Ovary (tissue), 7 donors: ENCODE measurements at regions not wholly inside any gene's neighbourhood (a gene's known extent, or its start where the extent isn't known, plus 50 kb on each side); places are given as distances from the start of the nearest gene placed in this dataset.

Source experiments
- DNase-seq, 5 donors: peaks; one replicate each; pipeline ENCODE4 v3.0.0-alpha.2; 2019 to 2020
- H3K27ac ChIP-seq, 2 donors: fragments of 200-600 bp; one replicate each; pipeline versions ENCODE4 v1.5.1 to v1.8.0; 2019 to 2022
- H3K27me3 ChIP-seq: fragments of 200-600 bp; one replicate; pipeline ENCODE4 v1.8.0; 2022
- H3K36me3 ChIP-seq: fragments of 200-600 bp; sonication (generic); one replicate; pipeline ENCODE4 v1.5.1; 2019
- H3K4me1 ChIP-seq: one replicate; pipeline ENCODE4 v1.8.1; 2013; ENCODE audit warnings: mild to moderate bottlenecking, moderate library complexity; ENCODE audit not compliant: insufficient read depth
- H3K4me3 ChIP-seq: fragments of 200-600 bp; sonication (generic); one replicate; pipeline ENCODE4 v1.5.1; 2017
- H3K9me3 ChIP-seq, 2 donors: fragments of 200-600 bp in 1 of 2; sonication (generic) in 1 of 2; one replicate each; pipeline versions ENCODE4 v1.5.1 to v1.8.1; 2013 to 2019; ENCODE audit warnings: mild to moderate bottlenecking in 1 of 2, moderate library complexity in 1 of 2
- EP300 ChIP-seq: sonication (generic); formaldehyde crosslinking; IDR thresholded peaks from one replicate; pipeline ENCODE4 v1.6.1; 2017; ENCODE audit warnings: antibody characterized with exemption
- POLR2A ChIP-seq: fragments of 450-650 bp; IDR thresholded peaks from one replicate; pipeline ENCODE4 v1.6.1; 2017; ENCODE audit warnings: antibody characterized with exemption, mild to moderate bottlenecking, moderate library complexity
- WGBS, 3 donors: extraction: QIAGEN DNeasy Blood & Tissue Kit in 1 of 3; methylation state at CpG; one replicate each; pipeline versions ENCODE4 v1.1.5 to v1.1.7; 2013 to 2017; 5-methylcytosine and 5-hydroxymethylcytosine counted together
- intact Hi-C, 4 donors: fragments of 100-400 bp; cut with DNase I; formaldehyde crosslinking; loops; one replicate each; pipeline versions ENCODE4 v1.11.0 to v1.15.1; 2022 to 2023
- TF ChIP-seq, protein P1 (sequence below), 3 donors: fragments of 450-650 bp in 2 of 3; fragments of 200-600 bp in 1 of 3; IDR thresholded peaks; one replicate each; pipeline versions ENCODE4 v1.5.1 to v1.8.0; 2016 to 2022; ENCODE audit warnings: antibody characterized with exemption in 3 of 3, mild to moderate bottlenecking in 1 of 3
- donor health status: DM: no; HTN: no; CAD: no; lungs with moderate emphysema.
- donor health status: DM: no; HTN: no; CAD: no.
- donor health status: Bipolar disorder and iron deficiency.
- donor health status: DM: no; HTN: no; CAD: no.
- donor health status: DM: yes; HTN: yes; CAD: no.

DNA sequence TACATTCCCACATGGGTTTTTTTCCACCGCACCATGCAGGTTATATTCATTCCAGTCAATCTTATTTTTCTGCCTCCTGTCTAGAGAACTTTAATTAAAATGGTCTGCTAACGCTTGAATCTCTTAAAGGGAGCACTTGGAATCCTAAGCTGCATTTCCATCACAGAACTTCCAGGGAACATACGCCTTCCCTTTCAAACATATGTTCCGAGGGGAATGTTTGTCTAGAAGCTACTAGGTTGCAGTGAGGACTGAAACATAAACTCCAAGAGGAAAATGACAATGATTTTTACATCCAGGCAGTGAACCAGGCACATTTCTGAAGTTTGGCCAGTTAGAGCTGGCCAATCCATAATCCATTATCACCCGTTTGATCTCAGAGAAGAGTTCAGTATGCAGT is 375.5 kb upstream of the NRP1 start:
- no peaks in the 10 kb centered on the region for H3K36me3 ChIP-seq
- no peaks in the 10 kb centered on the region for H3K27me3 ChIP-seq
- H3K27ac ChIP-seq, result no peak overlapping the region
- intact Hi-C loops, result no loop called here
- TF ChIP-seq POLR2A (no peak), EP300 (no peak)
- TF ChIP-seq, protein P1, sequence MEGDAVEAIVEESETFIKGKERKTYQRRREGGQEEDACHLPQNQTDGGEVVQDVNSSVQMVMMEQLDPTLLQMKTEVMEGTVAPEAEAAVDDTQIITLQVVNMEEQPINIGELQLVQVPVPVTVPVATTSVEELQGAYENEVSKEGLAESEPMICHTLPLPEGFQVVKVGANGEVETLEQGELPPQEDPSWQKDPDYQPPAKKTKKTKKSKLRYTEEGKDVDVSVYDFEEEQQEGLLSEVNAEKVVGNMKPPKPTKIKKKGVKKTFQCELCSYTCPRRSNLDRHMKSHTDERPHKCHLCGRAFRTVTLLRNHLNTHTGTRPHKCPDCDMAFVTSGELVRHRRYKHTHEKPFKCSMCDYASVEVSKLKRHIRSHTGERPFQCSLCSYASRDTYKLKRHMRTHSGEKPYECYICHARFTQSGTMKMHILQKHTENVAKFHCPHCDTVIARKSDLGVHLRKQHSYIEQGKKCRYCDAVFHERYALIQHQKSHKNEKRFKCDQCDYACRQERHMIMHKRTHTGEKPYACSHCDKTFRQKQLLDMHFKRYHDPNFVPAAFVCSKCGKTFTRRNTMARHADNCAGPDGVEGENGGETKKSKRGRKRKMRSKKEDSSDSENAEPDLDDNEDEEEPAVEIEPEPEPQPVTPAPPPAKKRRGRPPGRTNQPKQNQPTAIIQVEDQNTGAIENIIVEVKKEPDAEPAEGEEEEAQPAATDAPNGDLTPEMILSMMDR (IDR thresholded peaks at IDR 0.05), result no peak
- H3K4me1 ChIP-seq, result no peaks in the 10 kb centered on the region
- no peak for DNase-seq
- no peaks in the 10 kb centered on the region for H3K9me3 ChIP-seq
- WGBS, 3 donors, result 92 to 95% (median 93%) methylated on average over 5 of the region's 5 CpGs
- no peak overlapping the region for H3K4me3 ChIP-seq

DNA sequence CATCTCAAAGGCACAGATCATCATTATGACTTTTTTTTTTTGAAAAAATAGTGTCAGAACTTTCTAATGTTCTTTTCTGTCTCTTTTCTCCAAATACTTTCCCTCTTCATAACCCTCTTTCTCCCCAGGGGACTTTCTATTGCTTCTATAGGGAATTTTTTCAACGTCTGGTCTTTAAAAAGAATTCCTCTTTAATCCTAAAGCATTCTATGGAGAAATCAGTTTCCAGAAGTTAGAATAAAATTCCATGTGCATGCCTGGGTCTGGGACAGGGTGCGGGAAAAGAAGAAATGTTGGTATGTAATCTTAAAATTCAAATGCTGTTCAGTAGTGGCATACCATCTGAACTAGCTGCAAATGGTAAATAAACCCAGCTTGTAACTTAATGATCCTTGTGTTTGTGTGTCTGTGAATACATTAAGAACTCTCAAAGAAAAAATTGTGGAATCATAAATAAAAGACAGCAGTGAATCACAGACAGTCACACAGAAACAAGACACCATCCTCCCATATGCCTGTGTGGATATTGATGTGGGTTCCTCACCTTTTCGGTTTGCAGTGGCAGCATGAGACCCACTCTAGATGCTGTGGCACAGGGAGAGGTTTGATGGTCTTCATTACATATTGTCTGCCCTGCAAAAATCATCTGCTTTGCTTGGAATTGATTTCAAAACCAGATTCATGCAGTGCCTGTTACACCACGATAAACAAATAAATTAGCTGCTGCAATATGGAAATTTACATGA is 374.7 kb upstream of the NRP1 start:
- intact Hi-C loops, result no loop called here
- H3K4me3 ChIP-seq, result no peak overlapping the region
- H3K36me3 ChIP-seq, result no peaks in the 10 kb centered on the region
- DNase-seq, result no peak
- H3K27ac ChIP-seq, result no peak overlapping the region
- WGBS, 3 donors, result 86 to 94% (median 91%) methylated on average over 4 of the region's 4 CpGs
- H3K4me1 ChIP-seq, result no peaks in the 10 kb centered on the region
- TF ChIP-seq, protein P1 (IDR thresholded peaks at IDR 0.05), result no peak
- TF ChIP-seq POLR2A (no peak), EP300 (no peak)
- H3K9me3 ChIP-seq, result no peaks in the 10 kb centered on the region
- H3K27me3 ChIP-seq, result no peaks in the 10 kb centered on the region

DNA sequence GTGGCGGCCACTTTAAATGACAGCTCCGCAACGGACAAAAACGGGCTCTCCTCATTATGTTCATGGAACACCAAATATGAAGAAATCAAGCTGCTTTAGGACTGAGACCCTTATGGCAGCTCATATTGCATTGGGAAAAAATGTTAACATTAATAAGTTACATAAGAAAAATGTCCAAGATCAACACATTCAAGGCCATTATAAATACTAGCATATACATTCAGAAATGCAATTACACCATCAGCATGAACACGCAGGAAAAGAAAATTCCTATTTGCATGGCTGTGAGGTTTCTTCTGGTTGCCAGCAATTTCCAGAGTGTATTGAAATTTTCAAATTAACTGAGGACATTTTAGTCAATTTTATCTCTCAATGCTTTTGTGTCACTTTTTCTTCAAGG is 374.1 kb upstream of the NRP1 start:
- Histone ChIP-seq H3K4me3 (no peak overlapping the region), H3K27ac (no peak overlapping the region), H3K9me3 (no peaks in the 10 kb centered on the region), H3K36me3 (no peaks in the 10 kb centered on the region), H3K27me3 (no peaks in the 10 kb centered on the region), H3K4me1 (no peaks in the 10 kb centered on the region)
- no peak for DNase-seq
- intact Hi-C loops, result no loop called here
- no peak for TF ChIP-seq EP300
- TF ChIP-seq, protein P1 (IDR thresholded peaks at IDR 0.05), result no peak
- TF ChIP-seq POLR2A, result no peak
- WGBS, 3 donors, result 88 to 92% (median 90%) methylated on average over 5 of the region's 5 CpGs

DNA sequence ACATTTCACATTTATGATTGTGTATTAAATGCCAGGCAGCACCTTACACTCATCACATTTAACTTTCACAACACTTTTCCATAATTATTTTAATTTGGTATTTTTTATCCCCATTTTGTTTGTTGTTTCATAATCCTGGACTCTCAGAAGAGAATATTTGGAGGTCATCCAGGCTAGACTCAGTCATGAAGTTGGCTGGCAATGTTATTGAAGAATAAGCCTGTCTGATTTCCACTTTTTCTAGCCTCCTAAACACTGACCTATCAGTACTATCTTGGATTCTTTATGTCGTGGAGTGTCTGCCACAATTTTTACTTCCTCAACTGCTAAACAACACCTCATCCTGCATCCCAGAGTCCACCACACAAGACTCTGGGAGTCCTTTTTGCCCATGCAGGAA is 372.3 kb upstream of the NRP1 start:
- no peak overlapping the region for H3K27ac ChIP-seq

More for the DNA sequence above, 372.3 kb upstream of the NRP1 start:
- 8 to 12% (median 10%) methylated on average over 1 of the region's 1 CpG for WGBS, 3 donors
- Histone ChIP-seq H3K36me3 (no peaks in the 10 kb centered on the region), H3K9me3 (no peaks in the 10 kb centered on the region), H3K4me1 (no peaks in the 10 kb centered on the region), H3K4me3 (no peak overlapping the region), H3K27me3 (no peaks in the 10 kb centered on the region)
- TF ChIP-seq EP300 (no peak), POLR2A (no peak)
- TF ChIP-seq, protein P1 (IDR thresholded peaks at IDR 0.05), result no peak
- intact Hi-C loops, result no loop called here
- no peak for DNase-seq
